HG02885 (cell line): ENCODE measurements at regions not wholly inside any gene's neighbourhood (a gene's known extent, or its start where the extent isn't known, plus 50 kb on each side); places are given as distances from the start of the nearest gene placed in this dataset.

Experiments
- ATAC-seq: cut with Tn5 transposase; IDR thresholded peaks from one replicate; pipeline ENCODE4 v1.9.1; 2021; ENCODE audit warnings: mild to moderate bottlenecking; ENCODE audit not compliant: unreplicated experiment, poor library complexity

GRCh38 chr2:43131051-43131889 lies 95.1 kb downstream of the ZFP36L2 start:
- ATAC-seq: peak; percentile 60

GRCh38 chr2:43130548-43130875 lies 95.9 kb downstream of the ZFP36L2 start:
- no peak for ATAC-seq

- no peak for ATAC-seq
Measured at GRCh38 chr2:43129676-43130547, 96.5 kb downstream of the ZFP36L2 start.

- ATAC-seq: no peak
Measured at GRCh38 chr2:43128559-43128955, 97.8 kb downstream of the ZFP36L2 start.

- ATAC-seq: no peak
Measured at GRCh38 chr2:43127941-43128558, 98.4 kb downstream of the ZFP36L2 start.

- ATAC-seq: peak; percentile 40
Measured at GRCh38 chr2:43127208-43127940, 99.0 kb downstream of the ZFP36L2 start.

GRCh38 chr2:43126817-43127207 lies 99.6 kb downstream of the ZFP36L2 start:
- no peak for ATAC-seq

GRCh38 chr2:43125090-43125998 lies 101.1 kb downstream of the ZFP36L2 start:
- no peak for ATAC-seq

GRCh38 chr2:43124687-43125057 lies 101.7 kb downstream of the ZFP36L2 start:
- no peak for ATAC-seq

- no peak for ATAC-seq
Measured at GRCh38 chr2:43123981-43124686, 102.3 kb downstream of the ZFP36L2 start.

- ATAC-seq: no peak
Measured at GRCh38 chr2:43123486-43123885, 102.9 kb downstream of the ZFP36L2 start.

- ATAC-seq: no peak
Measured at GRCh38 chr2:43123028-43123427, 103.4 kb downstream of the ZFP36L2 start.

GRCh38 chr2:43121580-43122314 lies 104.7 kb downstream of the ZFP36L2 start:
- no peak for ATAC-seq

GRCh38 chr2:43119303-43119702 lies 107.1 kb downstream of the ZFP36L2 start:
- ATAC-seq: no peak

GRCh38 chr2:43117521-43118143 lies 108.8 kb downstream of the ZFP36L2 start:
- ATAC-seq: no peak

- no peak for ATAC-seq
Measured at GRCh38 chr2:43116988-43117387, 109.4 kb downstream of the ZFP36L2 start.

GRCh38 chr2:43115881-43116280 lies 110.5 kb downstream of the ZFP36L2 start:
- no peak for ATAC-seq

- no peak for ATAC-seq
Measured at GRCh38 chr2:43114210-43114609, 112.2 kb downstream of the ZFP36L2 start.
